GM18508 (cell line): ENCODE measurements at regions not wholly inside any gene's neighbourhood (a gene's known extent, or its start where the extent isn't known, plus 50 kb on each side); places are given as distances from the start of the nearest gene placed in this dataset.
"Not testable (repeated sequence)": the region's sequence is repeated elsewhere in the genome, so short reads cannot be mapped to it uniquely, and the experiment has no call there.

Experiments
- ATAC-seq: cut with Tn5 transposase; IDR thresholded peaks from one replicate; pipeline ENCODE4 v1.9.1; 2021; ENCODE audit warnings: moderate number of reproducible peaks; ENCODE audit not compliant: insufficient read depth, unreplicated experiment

DNA sequence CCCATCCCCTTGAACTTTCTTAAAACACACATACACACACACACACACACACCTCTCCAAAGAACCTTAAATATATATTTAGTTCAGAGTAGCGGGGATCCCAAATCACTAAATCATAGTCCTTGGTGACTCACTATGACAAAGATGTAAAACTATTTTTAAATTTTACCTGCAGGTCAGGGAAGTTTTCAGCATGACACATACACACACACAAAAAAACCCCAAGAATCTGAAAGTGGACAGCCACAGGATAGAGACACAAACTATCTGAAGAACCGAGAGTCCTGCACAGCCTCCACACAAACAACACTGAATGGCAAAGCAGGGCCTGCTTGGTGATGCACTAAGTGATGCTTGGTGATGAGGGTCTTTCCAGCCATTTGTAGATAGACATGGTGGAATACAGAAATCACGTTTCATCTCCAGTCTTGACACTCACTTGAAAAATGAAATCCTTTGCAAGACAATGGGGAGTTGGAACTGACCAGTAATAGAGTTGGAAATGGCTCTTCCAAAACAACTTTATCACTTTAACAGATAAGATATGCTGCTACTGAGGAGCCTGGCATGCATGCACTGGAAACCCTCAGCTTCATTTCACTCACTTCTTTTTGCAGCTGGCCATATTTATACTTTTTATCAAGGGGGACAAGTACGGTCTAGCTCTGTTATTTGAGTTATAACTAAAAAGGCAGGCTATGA, 307.3 kb downstream of the RAPGEF2 start:
- ATAC-seq: no peak

DNA sequence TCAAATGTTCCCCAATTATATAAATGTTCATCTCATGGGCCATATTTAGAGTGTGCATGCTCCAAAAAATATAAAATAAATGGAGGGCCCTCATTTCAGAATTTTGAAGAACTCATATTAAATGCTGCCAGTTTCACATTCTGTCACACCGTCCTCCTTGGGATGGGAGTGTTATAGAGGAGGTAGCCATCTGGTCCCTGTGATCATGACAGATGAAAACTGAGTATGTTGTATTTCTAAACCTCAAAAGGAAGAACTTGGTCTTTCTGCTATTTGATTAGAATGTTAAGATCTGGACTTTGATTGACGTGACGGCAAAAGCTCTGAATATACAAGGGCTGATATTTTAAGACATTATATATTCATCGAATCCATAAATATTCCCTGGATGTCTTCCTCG, 308.0 kb downstream of the RAPGEF2 start:
- no peak for ATAC-seq

DNA sequence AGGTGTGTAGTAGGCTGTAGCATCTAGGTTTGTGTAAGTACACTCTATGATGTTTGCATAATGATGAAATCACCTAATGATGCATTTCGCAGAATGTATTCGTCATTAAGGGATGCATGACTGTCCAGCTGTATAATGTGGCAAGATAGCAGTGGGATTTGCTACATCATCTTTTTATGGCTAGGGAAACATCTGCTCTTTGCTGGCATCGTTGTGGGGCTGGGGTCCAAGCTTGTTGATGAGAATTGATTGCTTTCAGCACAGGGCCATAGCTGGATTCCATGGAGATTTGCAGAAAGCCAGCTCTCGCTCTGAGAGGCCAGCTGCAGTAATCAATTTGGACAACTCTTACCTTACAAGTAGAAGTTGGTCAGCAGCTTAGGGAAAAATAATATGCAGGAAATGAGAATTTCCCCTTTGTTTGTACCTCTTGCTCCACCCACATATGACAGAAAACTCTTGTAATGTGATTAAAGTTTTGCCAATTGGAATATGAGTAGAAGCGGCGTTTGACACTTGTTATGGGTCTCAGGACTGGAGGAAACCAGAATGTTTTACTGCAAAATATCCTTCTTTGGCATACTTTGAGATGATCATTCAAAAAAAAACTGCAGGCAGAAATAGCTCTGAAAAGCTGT, 310.5 kb downstream of the RAPGEF2 start:
- ATAC-seq: no peak

DNA sequence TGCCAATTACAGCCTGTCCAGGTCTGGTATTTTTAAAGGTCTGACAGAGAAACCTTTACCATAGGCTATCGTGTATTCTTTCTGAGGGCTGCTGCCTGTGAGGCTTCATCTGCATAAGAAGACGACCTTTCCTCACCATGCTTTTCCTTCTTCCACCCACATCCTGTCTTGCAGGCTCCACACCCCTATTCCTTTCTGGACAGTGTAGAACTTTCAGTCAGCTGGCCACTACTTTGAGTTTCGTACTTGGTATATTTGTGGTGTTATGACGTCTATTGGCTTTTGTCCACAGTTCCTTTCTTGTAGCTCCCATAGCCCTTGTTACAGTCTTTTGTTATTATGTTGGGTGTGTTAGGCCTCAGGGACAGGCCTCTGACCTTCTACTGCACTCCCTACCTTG, 311.4 kb downstream of the RAPGEF2 start:
- ATAC-seq: no peak

DNA sequence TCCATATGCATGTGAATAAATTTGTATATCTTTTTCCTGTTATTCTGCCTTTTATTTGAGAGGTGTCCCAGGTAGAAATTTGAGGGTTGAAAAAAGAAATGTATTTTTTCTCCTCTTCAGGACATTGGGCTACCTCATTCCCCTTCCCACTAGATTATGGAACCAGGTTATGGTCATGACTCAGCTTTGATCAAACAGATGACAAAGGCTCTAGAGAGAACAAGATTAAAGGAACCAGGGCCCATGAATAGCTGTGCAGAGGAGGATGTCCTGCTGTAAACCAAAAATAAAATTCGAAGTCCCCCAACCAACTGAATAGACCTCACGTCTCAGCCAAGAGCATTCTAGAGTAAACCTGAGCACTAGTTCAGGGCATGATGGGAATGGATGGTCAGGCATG, 313.2 kb downstream of the RAPGEF2 start:
- ATAC-seq: no peak

DNA sequence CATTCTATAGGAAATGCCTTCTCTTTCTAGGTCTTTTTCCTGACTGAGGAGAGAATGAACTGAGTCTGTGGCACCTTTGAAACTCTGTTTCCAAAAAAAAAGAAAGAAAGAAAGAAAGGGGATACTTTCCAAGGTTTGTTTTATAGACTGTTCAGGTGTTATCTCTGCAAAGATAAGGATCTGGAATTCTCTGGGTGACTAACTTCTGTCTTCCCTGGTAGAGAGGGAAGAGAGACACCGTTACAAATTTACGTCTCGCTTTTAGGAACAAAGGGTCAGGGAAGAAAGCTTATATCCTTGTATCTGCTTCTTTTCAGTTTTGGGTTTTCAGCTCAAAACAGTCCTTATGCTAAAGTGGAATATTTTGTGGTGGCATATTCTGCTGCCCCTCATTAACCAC, 314.1 kb downstream of the RAPGEF2 start:
- ATAC-seq: no peak

DNA sequence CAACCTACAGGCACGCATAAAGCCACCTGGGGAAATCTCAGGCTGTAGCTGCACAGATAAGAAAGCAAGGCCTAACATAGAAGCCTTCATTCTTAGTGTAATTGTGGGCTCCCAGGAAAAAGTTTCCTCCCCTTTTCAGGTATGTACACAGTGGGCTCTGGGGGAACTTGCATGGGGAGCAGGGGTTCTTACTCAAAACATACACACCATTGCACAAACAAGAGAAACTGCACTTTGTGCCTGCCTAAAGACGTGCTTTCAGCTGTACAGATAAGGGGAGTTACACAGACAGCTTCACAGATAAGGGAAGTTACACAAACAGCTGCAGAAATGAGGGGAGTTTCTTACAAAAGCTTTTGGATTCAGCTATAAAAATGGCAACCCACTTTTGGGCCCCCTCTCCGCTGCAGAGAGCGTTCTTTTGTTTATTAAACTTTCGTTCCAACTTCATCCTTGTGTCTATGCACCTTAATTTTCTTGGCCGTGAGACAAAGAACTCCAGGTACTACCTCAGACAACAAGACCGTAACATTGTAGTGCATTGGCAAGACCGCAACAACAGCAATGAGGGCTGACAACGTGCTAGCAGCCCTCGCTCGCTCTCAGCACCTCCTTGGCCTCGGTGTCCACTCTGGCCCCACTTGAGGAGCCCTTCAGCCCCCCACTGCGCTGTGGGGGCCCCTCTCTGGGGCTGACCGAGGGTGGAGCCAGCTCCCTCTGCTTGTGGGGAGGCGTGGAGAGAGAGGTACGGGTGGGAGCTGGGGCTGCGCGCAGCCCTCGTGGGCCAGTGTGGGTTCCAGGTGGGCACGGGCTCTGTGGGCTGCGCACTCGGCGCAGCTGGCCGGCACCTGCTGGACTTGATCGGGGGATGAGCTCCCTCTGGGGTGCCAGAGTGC, 317.5 kb downstream of the RAPGEF2 start:
- ATAC-seq: no peak

DNA sequence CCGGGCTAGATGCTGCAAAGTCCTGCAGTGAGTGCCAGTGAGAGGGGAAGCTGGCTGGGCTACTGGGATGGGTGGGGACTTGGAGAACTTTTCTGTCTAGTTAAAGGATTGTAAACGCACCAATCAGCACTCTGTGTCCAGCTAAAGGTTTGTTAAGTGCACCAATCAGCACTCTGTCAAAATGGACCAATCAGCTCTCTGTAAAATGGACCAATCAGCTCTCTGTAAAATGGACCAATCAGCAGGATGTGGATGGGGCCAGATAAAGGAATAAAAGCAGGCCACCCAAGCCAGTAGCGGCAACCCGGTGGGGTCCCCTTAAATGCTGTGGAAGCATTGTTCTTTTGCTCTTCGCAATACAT, 318.2 kb downstream of the RAPGEF2 start:
- not testable (repeated sequence) for ATAC-seq

DNA sequence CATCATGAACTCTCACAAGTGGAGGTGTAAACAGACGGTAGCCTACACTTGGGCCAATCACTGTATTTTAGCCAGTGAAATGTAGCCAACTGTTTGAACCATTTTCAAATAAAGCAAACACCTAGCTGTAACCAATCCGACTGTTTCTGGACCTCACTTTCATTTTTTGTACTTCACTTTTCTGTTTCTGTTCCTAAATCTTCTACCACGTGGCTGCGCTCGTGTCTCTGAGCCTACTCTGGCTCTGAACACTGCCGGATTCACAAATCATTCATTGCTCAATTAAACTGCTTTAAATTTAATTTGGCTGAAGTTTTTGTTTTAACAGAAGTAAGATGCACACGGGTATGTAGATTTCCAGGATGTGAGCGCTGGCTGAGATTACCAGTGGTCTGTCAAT, 319.1 kb downstream of the RAPGEF2 start:
- no peak for ATAC-seq

DNA sequence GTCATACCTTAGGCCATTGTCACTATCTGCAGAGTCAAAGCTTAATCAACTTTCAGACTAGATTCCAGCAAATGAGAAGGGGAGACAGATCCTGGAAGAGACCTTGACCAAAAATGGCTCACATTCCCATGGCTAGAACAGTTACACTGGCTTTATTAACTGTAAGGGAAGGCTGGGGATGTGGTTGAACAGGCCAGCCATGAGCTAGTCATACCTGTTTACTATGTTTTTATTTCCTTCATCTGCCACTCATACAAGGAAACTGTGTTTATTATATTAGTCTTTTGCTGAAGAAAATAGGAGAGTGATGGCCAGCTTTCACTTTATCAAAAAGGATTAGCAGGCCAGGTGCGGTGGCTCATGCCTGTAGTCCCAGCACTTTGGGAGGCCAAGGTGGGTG, 319.7 kb downstream of the RAPGEF2 start:
- ATAC-seq: no peak

DNA sequence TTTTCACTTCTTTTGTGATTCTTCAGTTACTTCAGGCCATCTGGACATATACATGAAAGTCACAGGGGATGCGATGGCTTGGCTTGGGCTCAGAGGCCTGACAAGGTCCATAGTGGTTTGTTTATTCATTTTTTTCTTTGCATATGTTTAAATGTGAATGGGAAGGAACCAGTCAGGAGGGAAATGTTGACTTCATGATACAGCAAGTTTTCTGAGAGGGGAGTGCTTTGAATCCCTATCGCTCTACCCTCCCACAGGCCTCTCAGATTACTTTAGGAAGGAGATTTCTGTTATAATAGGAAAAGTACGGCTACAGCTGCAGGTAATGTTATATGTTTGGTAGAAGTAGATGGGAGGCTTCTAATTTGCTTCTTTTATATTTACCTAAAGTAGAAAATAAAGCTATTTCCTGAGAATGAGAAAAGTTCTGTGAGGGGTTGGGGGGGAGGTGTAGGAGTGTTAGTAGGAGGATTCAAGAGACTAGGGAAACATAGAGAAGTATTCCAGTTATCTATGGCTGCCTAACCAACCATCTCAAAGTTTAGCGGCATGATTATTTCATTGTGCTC, 322.9 kb downstream of the RAPGEF2 start:
- no peak for ATAC-seq

DNA sequence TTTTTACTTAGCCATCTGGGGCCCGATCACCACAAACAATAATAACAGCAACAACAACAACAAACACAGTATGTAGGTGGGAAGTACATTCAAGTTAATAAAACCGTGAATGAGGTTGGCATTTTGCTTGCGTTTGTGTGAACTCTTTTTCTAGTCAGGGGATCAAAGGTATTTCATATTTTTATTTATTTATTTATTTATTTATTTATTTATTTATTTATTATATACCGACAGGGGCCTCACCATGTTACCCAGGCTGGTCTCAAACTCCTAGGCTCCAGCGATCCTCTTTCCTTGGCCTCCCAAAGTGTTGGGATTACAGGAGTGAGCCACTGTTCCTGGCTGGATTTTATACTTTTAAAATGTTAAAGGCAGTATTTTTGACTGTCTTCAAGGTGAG, 325.4 kb downstream of the RAPGEF2 start:
- no peak for ATAC-seq

DNA sequence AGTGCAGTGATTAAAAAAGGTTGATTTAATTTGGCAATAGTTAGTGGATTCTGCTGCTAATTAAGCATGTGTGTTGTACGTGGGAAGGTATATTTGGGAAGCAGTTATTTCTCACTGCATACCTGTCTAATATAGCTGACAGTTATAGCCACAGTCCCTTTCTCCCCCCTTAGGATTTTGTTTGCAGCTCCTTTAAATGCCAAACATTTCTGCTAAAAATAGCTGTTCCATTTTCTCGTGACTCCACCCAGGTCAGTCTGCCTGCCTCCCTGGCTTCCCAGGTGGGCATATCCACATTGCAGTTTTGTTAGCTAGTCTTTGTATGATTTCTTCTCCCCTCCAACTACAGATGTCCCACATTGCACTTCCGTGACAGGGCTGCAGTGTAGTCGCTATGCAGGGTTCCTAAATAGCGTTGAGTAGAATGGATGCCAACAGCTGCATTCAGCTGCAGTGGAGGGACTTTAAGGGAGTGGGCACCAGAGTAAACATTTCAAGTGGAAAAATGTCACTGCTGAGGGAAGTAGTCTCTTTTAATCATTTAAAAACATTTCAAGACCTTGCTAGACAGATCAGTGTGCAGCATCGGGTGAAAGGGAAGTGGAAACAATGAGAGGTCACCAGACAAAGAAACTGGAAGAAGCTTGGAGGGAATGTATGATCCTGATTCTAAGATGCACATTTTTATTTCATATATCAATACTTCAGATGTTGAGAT, 326.3 kb downstream of the RAPGEF2 start:
- no peak for ATAC-seq

DNA sequence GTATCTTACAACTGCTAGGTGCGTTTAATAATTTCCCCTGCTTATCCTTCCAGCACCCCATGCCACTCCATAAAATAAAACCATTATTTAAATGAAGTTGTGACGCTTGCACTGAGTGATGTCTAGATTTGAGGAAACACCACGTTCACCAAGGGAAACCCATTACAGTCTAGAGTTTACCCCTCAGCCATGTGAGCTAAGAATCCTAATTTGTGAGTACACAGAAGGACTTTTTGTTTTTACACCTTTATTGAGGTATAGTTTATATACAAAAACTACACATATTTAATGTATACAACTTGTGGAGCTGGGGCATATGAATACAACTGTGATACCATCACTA, 326.8 kb downstream of the RAPGEF2 start:
- ATAC-seq: no peak

DNA sequence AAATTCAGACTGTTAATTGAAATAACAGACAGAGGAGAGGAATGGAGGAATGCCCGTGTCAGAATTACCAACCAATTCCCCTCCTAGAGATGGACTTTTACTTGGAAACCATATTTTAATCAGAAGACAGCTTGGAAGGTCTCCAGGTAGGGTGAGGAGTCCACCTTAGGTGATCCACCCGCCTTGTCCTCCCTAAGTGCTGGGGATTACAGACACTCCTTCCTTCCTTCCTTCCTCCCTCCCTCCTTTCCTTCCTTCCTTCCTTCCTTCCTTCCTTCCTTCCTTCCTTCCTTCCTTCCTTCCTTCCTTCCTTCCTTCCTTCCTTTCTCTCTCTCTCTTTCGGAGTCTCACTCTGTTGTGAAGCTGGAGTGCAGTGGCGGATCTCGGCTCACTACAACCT, 328.0 kb downstream of the RAPGEF2 start:
- no peak for ATAC-seq

DNA sequence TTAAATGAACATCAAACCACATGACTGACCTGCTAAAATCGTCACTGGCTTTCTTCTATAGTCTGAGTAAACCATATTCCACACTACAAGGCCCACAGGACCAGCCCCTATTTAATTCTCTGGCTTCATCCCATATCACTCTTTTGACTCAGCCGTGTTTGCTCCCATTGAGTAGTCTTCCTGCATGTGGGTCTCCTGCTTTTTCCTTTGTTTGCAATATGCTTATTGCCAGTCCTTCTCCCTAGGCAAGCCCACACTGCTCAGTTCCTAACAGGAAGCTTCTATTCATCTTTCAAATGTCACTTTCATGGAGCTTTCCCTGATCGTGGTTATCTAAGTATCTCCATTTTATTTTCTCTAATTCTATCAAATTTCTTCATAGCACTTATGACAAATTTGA, 329.6 kb downstream of the RAPGEF2 start:
- no peak for ATAC-seq

DNA sequence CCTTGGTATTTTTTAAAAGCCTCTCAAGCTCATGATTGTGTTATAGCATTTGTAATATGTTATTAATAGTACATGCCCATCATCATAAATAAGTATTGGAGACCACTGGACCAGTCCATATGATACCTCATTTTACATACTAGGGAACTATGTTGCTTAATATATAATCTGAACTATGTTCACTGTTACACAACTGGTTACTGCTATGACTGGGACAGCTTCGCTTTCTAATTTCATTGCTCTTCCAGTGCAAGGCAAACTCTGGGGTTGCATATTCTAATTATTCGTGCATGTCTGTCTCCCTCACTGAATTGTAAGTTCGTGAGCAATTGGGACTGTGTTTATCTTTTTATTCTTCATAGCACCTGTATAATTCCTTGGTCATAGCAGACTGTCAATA, 330.5 kb downstream of the RAPGEF2 start:
- no peak for ATAC-seq

DNA sequence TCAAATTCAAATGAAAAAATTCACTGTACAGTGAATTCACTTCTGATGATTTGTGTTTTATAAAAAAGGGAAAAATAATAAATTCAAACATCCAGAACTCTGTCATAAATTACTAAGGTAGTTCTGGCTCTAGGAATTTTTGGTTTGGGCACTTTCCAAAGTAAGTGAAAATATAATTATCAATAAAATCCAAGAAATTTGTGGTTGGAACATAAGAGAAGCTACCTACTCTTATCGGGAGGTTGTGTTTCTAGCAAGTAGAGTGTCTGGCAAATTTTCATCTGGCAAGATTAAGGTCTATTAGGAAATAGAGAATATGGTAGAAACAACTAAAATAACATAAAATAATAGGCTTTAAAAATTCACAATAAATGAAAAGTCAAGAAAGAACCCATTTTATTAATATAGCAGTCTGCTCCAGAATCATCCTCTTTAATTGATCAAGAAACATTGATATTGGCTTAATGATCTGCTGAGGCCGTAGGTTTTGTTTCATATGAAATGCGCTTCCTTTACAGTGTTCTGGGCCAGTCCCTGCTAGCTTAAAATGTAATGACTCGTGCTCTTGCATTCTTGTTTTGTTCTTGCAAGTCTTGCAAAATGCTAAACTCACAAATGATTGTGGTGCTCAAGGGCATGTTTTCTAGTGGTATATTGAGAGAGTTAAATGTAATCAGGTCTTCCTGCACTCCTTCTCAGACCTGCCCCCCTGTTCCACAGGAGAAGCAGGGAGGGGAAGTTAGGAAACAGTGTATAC, 331.4 kb downstream of the RAPGEF2 start:
- no peak for ATAC-seq

DNA sequence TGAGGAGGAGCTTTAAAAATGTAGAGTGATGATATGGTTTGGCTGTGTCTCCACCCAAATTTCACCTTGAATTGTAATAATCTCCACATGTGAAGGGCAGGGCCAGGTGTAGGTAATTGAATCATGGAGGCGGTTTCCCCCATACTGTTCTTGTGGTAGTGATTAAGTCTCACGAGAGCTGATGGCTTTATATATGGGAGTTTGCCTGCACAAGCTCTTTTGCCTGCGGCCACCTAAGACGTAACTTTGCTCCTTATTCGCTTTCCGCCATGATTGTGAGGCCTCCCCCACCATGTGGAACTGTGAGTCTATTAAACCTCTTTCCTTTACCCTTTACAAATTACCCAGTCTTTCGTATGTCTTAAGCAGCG, 332.0 kb downstream of the RAPGEF2 start:
- no peak for ATAC-seq

DNA sequence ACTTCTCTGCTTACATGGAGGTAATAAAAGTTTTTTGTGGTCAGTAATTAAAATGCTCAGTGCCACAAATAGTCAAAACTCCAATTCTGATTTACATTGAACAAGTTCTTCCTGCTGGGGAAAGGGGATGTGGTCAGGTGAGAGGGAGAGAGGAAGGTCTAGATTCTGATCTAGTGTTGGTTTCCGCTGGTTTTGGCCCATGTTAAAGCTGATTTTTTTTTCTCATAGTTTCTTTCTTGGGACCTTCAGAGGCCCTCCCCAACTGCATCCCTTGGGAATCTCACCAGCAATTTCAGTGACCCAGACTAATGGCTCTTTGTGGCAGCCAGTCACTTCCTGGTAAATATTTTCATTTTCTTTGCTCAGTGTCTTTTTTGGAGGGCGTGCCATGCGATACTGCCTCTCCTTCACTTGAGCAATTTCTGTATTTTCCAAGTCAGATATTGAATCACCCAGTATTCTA, 332.7 kb downstream of the RAPGEF2 start:
- ATAC-seq: no peak
